ENCODE measurements at regions not wholly inside any gene's neighbourhood (a gene's known extent, or its start where the extent isn't known, plus 50 kb on each side); places are given as distances from the start of the nearest gene placed in this dataset.
"Not testable (repeated sequence)": the region's sequence is repeated elsewhere in the genome, so short reads cannot be mapped to it uniquely, and the experiment has no call there.

DNA sequence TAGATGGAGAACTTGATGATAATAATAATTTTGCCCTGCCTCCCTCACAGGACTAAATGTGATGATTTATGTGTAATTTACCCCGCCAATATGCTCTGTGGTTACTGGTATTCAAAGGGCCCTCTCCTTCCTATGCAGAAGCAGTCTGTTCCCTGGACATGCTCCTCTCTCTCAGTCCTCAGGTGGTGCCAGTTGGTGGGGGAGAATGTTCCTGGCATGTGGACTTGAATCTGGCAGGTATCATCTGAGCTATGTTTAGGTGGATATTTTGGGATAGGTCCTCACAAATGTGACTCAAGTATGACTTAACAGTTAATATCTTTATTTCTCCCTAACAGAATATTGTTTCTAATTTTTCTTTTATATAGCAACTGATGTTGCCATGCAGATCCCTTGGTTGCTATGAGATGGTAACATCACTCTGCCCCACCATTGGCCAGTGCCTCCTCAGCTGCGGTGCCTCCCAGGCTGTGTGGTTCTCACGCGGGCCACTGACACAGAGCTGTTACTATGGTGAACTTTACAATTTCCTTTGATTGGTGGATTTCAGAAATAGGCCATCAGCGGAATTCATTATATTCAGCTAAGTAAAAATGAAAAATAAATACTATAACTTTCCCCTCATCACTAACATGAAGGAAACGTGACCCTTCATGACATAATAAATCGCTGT lies 106.7 kb upstream of the PELI1 start:
- no peak for TF ChIP-seq CTCF (IDR thresholded peaks at IDR 0.05)
- Histone ChIP-seq H3K9me3 (no peaks in the 10 kb centered on the region), H3K36me3 (no peaks in the 10 kb centered on the region), H3K27me3 (replicated peaks; ENCODE audit: insufficient read depth) (no peaks in the 10 kb centered on the region), H3K4me1 (ENCODE audit: control insufficient read depth in 1 of 2, low read depth in 2 of 2) (peaks cover 3 to 8% of the 10 kb centered on the region in 2 donors), H3K4me3 (no peak overlapping the region), H3K27ac (no peak overlapping the region)
- ATAC-seq (ENCODE audit: insufficient number of reproducible peaks, low FRiP score, low read depth) (no peak), DNase-seq (ENCODE audit: low spot score) (no peak)

- ATAC-seq (ENCODE audit: insufficient number of reproducible peaks, low FRiP score, low read depth) (no peak), DNase-seq (ENCODE audit: low spot score) (no peak)
- H3K4me1 ChIP-seq (ENCODE audit: control insufficient read depth in 1 of 2, low read depth in 2 of 2) = peaks cover 3 to 8% of the 10 kb centered on the region in 2 donors
- H3K4me3 ChIP-seq = no peak overlapping the region
- no peaks in the 10 kb centered on the region for H3K9me3 ChIP-seq
- no peaks in the 10 kb centered on the region for H3K27me3 ChIP-seq (replicated peaks; ENCODE audit: insufficient read depth)
- no peak overlapping the region for H3K27ac ChIP-seq
- TF ChIP-seq CTCF (IDR thresholded peaks at IDR 0.05) = no peak
- H3K36me3 ChIP-seq = no peaks in the 10 kb centered on the region
Measured at GRCh38 chr2:64251497-64252250, 107.5 kb upstream of the PELI1 start.

GRCh38 chr2:64252251-64252978 lies 108.2 kb upstream of the PELI1 start:
- H3K27me3 ChIP-seq (replicated peaks; ENCODE audit: insufficient read depth); H3K36me3 ChIP-seq; ATAC-seq (ENCODE audit: insufficient number of reproducible peaks, low FRiP score, low read depth); H3K27ac ChIP-seq; H3K4me1 ChIP-seq (ENCODE audit: control insufficient read depth in 1 of 2, low read depth in 2 of 2); H3K9me3 ChIP-seq; H3K4me3 ChIP-seq; DNase-seq (ENCODE audit: low spot score): not testable (repeated sequence)

DNA sequence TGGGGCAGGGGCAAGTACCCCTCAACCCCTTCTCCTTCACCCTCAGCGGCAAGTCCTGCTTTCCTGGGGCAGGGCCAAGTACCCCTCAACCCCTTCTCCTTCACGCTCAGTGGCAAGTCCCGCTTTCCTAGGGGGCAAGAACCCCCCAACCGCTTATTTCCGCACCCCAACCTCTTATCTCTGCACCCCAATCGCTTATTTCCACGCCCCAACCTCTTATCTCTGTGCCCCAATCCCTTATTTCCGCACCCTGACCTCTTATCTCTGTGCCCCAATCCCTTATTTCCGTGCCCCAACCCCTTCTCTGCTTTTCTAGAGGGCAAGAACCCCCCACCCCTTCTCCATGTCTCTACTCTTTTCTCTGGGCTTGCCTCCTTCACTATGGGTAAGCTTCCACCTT lies 109.2 kb upstream of the PELI1 start:
- not testable (repeated sequence) for H3K36me3 ChIP-seq; H3K4me3 ChIP-seq; H3K27ac ChIP-seq; H3K27me3 ChIP-seq (replicated peaks; ENCODE audit: insufficient read depth); DNase-seq (ENCODE audit: low spot score); ATAC-seq (ENCODE audit: insufficient number of reproducible peaks, low FRiP score, low read depth); H3K9me3 ChIP-seq; H3K4me1 ChIP-seq (ENCODE audit: control insufficient read depth in 1 of 2, low read depth in 2 of 2)

- no peak overlapping the region for H3K4me3 ChIP-seq
- ATAC-seq (ENCODE audit: insufficient number of reproducible peaks, low FRiP score, low read depth) (no peak), DNase-seq (ENCODE audit: low spot score) (no peak)
- H3K36me3 ChIP-seq = no peaks in the 10 kb centered on the region
- no peaks in the 10 kb centered on the region for H3K4me1 ChIP-seq (ENCODE audit: control insufficient read depth in 1 of 2, low read depth in 2 of 2)
- no peaks in the 10 kb centered on the region for H3K27me3 ChIP-seq (replicated peaks; ENCODE audit: insufficient read depth)
- TF ChIP-seq CTCF (IDR thresholded peaks at IDR 0.05) = no peak
- H3K9me3 ChIP-seq = no peaks in the 10 kb centered on the region
- H3K27ac ChIP-seq = no peak overlapping the region
Measured at GRCh38 chr2:64258566-64258965, 114.3 kb upstream of the PELI1 start.

- H3K27me3 ChIP-seq (replicated peaks; ENCODE audit: insufficient read depth) = no peaks in the 10 kb centered on the region
- H3K27ac ChIP-seq = no peak overlapping the region
- H3K4me3 ChIP-seq = no peak overlapping the region
- ATAC-seq (ENCODE audit: insufficient number of reproducible peaks, low FRiP score, low read depth) (no peak), DNase-seq (ENCODE audit: low spot score) (no peak)
- H3K9me3 ChIP-seq = no peaks in the 10 kb centered on the region
- no peaks in the 10 kb centered on the region for H3K36me3 ChIP-seq
- no peak for TF ChIP-seq CTCF (IDR thresholded peaks at IDR 0.05)
- no peaks in the 10 kb centered on the region for H3K4me1 ChIP-seq (ENCODE audit: control insufficient read depth in 1 of 2, low read depth in 2 of 2)
Measured at GRCh38 chr2:64259312-64259711, 115.1 kb upstream of the PELI1 start.
